BJ (cell line): ENCODE measurements at regions not wholly inside any gene's neighbourhood (a gene's known extent, or its start where the extent isn't known, plus 50 kb on each side); places are given as distances from the start of the nearest gene placed in this dataset.

Experiments used
- CTCF ChIA-PET: fragments of 350-600 bp; formaldehyde crosslinking; extraction: SDS; loops from one replicate; lab custom pipeline; 2021; ENCODE audit warnings: antibody characterized with exemption, inconsistent platforms; lab: Yijun Ruan, JAX
- POLR2A ChIA-PET: fragments of 300-600 bp; sonication (Branson Sonifier 250); formaldehyde crosslinking; extraction: SDS; loops from one replicate; lab custom pipeline; 2021; ENCODE audit warnings: antibody characterized with exemption; lab: Charles Lee
- DNase-seq: peaks from one replicate; pipeline ENCODE4 v3.0.0-alpha.2; 2011; ENCODE audit warnings: low read depth
- H3K27me3 ChIP-seq: 2 replicates; pipeline ENCODE4 v1.6.0; 2011; ENCODE audit warnings: low read length; ENCODE audit not compliant: control insufficient read depth, insufficient read depth
- H3K36me3 ChIP-seq: 2 replicates; pipeline ENCODE4 v1.5.1; 2011; ENCODE audit warnings: low read length; ENCODE audit not compliant: control insufficient read depth, insufficient read depth
- H3K4me3 ChIP-seq: 2 replicates; pipeline ENCODE4 v1.5.1; 2011; ENCODE audit warnings: low read depth, mild to moderate bottlenecking, control low read depth, low read length
- TF ChIP-seq, protein P1 (sequence below): IDR thresholded peaks from 2 replicates; pipeline ENCODE4 v1.5.1; 2011; ENCODE audit warnings: low read depth, mild to moderate bottlenecking, control low read depth, inconsistent platforms, low read length, moderate library complexity; ENCODE audit not compliant: insufficient read depth

- ChIA-PET CTCF (no interaction called here), POLR2A (no interaction called here)
These were observed 138.1 kb downstream of the C5orf15 start for GRCh38 chr5:133830281-133830680.

DNA sequence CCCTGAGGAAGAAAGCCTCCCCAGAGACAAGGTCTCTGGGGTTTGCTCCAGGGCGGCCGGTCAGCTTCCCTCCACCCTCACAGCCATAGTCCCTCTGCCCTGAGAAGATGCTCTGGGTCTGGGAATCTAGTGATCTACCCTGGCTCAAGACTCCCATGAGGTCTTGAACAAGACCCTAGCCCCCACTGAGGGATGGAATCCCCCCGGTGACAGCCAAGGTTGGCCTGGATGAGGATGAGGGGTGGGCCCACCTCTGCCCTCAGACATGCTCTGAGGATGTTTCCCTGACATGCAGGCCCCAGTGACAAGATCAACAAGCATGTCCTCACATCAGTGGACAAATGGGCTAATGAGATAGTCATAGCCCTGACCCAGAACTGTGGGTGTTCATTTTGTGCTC, 138.6 kb downstream of the C5orf15 start:
- Histone ChIP-seq H3K36me3 (no peaks in the 10 kb centered on the region), H3K4me3 (no peak overlapping the region), H3K27me3 (no peaks in the 10 kb centered on the region)
- DNase-seq = no peak
- ChIA-PET POLR2A (no interaction called here), CTCF (no interaction called here)
- TF ChIP-seq, protein P1, sequence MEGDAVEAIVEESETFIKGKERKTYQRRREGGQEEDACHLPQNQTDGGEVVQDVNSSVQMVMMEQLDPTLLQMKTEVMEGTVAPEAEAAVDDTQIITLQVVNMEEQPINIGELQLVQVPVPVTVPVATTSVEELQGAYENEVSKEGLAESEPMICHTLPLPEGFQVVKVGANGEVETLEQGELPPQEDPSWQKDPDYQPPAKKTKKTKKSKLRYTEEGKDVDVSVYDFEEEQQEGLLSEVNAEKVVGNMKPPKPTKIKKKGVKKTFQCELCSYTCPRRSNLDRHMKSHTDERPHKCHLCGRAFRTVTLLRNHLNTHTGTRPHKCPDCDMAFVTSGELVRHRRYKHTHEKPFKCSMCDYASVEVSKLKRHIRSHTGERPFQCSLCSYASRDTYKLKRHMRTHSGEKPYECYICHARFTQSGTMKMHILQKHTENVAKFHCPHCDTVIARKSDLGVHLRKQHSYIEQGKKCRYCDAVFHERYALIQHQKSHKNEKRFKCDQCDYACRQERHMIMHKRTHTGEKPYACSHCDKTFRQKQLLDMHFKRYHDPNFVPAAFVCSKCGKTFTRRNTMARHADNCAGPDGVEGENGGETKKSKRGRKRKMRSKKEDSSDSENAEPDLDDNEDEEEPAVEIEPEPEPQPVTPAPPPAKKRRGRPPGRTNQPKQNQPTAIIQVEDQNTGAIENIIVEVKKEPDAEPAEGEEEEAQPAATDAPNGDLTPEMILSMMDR = no peak

More at GRCh38 chr5:133830281-133830680, 138.1 kb downstream of the C5orf15 start:
- no peak overlapping the region for H3K4me3 ChIP-seq
- DNase-seq = no peak
- H3K27me3 ChIP-seq = no peaks in the 10 kb centered on the region
- TF ChIP-seq, protein P1 = no peak
- H3K36me3 ChIP-seq = no peaks in the 10 kb centered on the region

GRCh38 chr5:133828722-133829121, 139.7 kb downstream of the C5orf15 start:
- Histone ChIP-seq H3K27me3 (peaks cover 3% of the 10 kb centered on the region), H3K36me3 (no peaks in the 10 kb centered on the region), H3K4me3 (no peak overlapping the region)
- DNase-seq = no peak
- TF ChIP-seq, protein P1 = no peak
- ChIA-PET POLR2A (no interaction called here), CTCF (no interaction called here)

- DNase-seq = no peak
- CTCF ChIA-PET = no interaction called here
These were observed 140.6 kb downstream of the C5orf15 start for GRCh38 chr5:133827830-133828229.

DNA sequence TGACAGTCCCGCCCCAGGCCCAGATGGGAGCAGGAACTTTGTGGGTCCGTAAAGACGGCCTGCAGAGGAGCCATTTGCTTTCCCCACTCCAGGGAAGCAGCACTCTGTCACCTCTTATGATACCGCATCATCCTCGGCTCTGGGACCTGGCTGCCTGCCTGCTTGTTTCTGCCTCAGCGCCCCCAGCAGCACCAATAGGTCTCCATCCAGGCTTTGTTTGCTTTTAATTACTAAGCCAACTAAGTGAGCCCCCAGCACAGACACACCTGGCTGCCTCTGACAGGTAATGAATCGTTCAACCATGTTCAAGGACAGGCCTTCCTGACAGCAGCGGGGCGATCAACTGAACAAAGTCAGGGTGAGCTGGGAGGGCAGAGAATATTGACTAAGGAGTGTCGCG, 141.4 kb downstream of the C5orf15 start:
- peaks cover 3% of the 10 kb centered on the region for H3K27me3 ChIP-seq
- ChIA-PET POLR2A (no interaction called here), CTCF (no interaction called here)
- H3K4me3 ChIP-seq = no peak overlapping the region
- TF ChIP-seq, protein P1 = no peak
- DNase-seq = no peak
- H3K36me3 ChIP-seq = no peaks in the 10 kb centered on the region

More at GRCh38 chr5:133827830-133828229, 140.6 kb downstream of the C5orf15 start:
- no peaks in the 10 kb centered on the region for H3K36me3 ChIP-seq
- TF ChIP-seq, protein P1 = no peak
- no peak overlapping the region for H3K4me3 ChIP-seq
- POLR2A ChIA-PET = no interaction called here
- H3K27me3 ChIP-seq = peaks cover 3% of the 10 kb centered on the region
